Large intestine (tissue), 3 donors: ENCODE measurements at regions not wholly inside any gene's neighbourhood (a gene's known extent, or its start where the extent isn't known, plus 50 kb on each side); places are given as distances from the start of the nearest gene placed in this dataset.
A peak's percentile ranks its signal among the peaks of the same experiment; 100 is the strongest.

Source experiments
- DNase-seq, 2 donors: peaks; one replicate each; pipeline versions ENCODE4 v3.0.0 to v3.0.0-alpha.2; 2013
- H3K27ac ChIP-seq: one replicate; pipeline ENCODE4 v1.5.1; 2013; ENCODE audit warnings: low read length
- H3K27me3 ChIP-seq: 2 replicates; pipeline ENCODE4 v1.6.1; 2013; ENCODE audit warnings: low read length; ENCODE audit not compliant: control insufficient read depth, insufficient read depth
- H3K36me3 ChIP-seq: 2 replicates; pipeline ENCODE4 v1.6.1; 2013; ENCODE audit warnings: low read length; ENCODE audit not compliant: control insufficient read depth, insufficient read depth
- H3K4me1 ChIP-seq: one replicate; pipeline ENCODE4 v1.6.1; 2013; ENCODE audit warnings: low read length; ENCODE audit not compliant: control insufficient read depth, insufficient read depth
- H3K4me3 ChIP-seq: one replicate; pipeline ENCODE4 v1.5.1; 2013; ENCODE audit warnings: low read length
- H3K9me3 ChIP-seq: one replicate; pipeline ENCODE4 v1.6.1; 2013; ENCODE audit warnings: mild to moderate bottlenecking, low read depth, low read length, moderate library complexity; ENCODE audit not compliant: control insufficient read depth
- WGBS: methylation state at CpG from one replicate; pipeline ENCODE4 v1.1.5; 2013; ENCODE audit warnings: low lambda C conversion rate; ENCODE audit not compliant: insufficient coverage; 5-methylcytosine and 5-hydroxymethylcytosine counted together

DNA sequence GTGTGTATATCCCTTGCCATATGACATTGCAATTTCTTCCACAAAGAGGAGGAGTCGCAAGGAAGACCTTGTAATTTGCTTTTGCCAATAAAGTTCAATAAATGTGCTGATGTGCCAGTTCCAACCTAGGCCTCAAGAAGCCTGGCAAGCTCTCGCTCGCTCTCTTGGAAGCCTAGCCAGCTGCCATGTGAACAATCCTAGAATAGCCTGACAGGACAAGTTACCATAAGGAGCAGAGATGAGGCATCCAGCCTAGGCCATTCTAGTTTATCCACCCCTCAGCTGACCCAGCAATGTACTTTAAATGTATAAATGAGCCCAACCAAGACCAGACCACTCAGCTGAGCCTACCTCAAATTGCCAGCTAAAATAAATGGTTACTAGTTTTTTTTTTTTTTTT is 145.7 kb upstream of the QRFPR start:
- DNase-seq: no peak
- Histone ChIP-seq H3K27ac (no peak overlapping the region), H3K36me3 (no peaks in the 10 kb centered on the region), H3K4me3 (no peak overlapping the region), H3K9me3 (no peaks in the 10 kb centered on the region), H3K4me1 (no peaks in the 10 kb centered on the region), H3K27me3 (no peaks in the 10 kb centered on the region)
- WGBS: no CpG with 5 or more reads among the region's 3 CpGs

- Histone ChIP-seq H3K9me3 (no peaks in the 10 kb centered on the region), H3K4me1 (no peaks in the 10 kb centered on the region), H3K27ac (no peak overlapping the region), H3K36me3 (no peaks in the 10 kb centered on the region), H3K4me3 (no peak overlapping the region), H3K27me3 (no peaks in the 10 kb centered on the region)
- no peak for DNase-seq
- 100% methylated on average over 2 of the region's 6 CpGs for WGBS
Measured at GRCh38 chr4:121519236-121519838, 138.5 kb upstream of the QRFPR start.

- Histone ChIP-seq H3K4me3 (no peak overlapping the region), H3K36me3 (no peaks in the 10 kb centered on the region), H3K4me1 (no peaks in the 10 kb centered on the region), H3K9me3 (no peaks in the 10 kb centered on the region), H3K27ac (no peak overlapping the region), H3K27me3 (no peaks in the 10 kb centered on the region)
- WGBS: 50% methylated on average over 1 of the region's 2 CpGs
- no peak for DNase-seq
Measured at GRCh38 chr4:121517241-121517640, 136.4 kb upstream of the QRFPR start.

- H3K27ac ChIP-seq: no peak overlapping the region
- H3K36me3 ChIP-seq: no peaks in the 10 kb centered on the region
- DNase-seq: no peak
- no peak overlapping the region for H3K4me3 ChIP-seq
- H3K9me3 ChIP-seq: no peaks in the 10 kb centered on the region
- WGBS: 93% methylated on average over 2 of the region's 10 CpGs
- H3K4me1 ChIP-seq: no peaks in the 10 kb centered on the region
- H3K27me3 ChIP-seq: no peaks in the 10 kb centered on the region
Measured at GRCh38 chr4:121514443-121514842, 133.6 kb upstream of the QRFPR start.

GRCh38 chr4:121510341-121510874 is 129.6 kb upstream of the QRFPR start:
- DNase-seq: no peak
- Histone ChIP-seq H3K27ac (no peak overlapping the region), H3K27me3 (no peaks in the 10 kb centered on the region), H3K4me1 (no peaks in the 10 kb centered on the region), H3K4me3 (no peak overlapping the region), H3K9me3 (no peaks in the 10 kb centered on the region), H3K36me3 (no peaks in the 10 kb centered on the region)
- WGBS: no CpG with 5 or more reads among the region's 2 CpGs

DNA sequence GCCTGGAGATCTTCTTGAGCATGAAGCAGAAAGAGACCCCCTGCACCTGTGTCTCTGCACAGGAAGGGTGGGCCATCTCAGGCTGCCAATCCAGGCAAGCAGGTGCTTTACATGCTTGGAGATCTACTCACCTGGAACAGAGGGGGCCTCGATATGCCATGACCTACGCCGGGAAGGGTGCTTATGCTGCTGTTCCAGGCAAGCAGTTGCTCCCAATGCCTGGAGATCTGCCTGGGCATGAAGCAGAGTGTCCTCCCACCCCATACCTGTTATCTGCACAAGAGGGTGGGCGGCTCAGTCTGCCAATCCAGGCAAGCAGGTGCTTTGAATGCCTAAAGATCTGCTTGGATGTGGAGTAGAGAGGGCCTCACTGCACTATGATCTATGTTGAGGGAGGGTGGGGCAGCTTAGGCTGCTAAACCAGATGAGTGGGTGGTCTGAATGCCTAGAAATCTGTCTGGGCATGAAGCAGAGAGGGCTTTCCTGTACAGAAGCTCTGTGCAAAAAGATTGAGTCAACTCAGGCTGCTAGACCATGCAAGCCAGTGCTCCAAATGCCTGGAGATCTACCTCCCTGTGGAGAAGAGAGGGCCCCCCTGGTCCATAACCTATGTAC is 104.5 kb upstream of the QRFPR start:
- Histone ChIP-seq H3K9me3 (no peaks in the 10 kb centered on the region), H3K27ac (no peak overlapping the region), H3K27me3 (no peaks in the 10 kb centered on the region), H3K36me3 (no peaks in the 10 kb centered on the region), H3K4me1 (no peaks in the 10 kb centered on the region), H3K4me3 (no peak overlapping the region)
- WGBS: no CpG with 5 or more reads among the region's 4 CpGs
- DNase-seq: peak in 1 of 2 donors; percentile 3

GRCh38 chr4:121484633-121485032 is 103.8 kb upstream of the QRFPR start:
- H3K27me3 ChIP-seq: no peaks in the 10 kb centered on the region
- no peak overlapping the region for H3K27ac ChIP-seq
- no peaks in the 10 kb centered on the region for H3K9me3 ChIP-seq
- no peak overlapping the region for H3K4me3 ChIP-seq
- DNase-seq: peak; percentile 7 to 20
- H3K36me3 ChIP-seq: no peaks in the 10 kb centered on the region
- H3K4me1 ChIP-seq: no peaks in the 10 kb centered on the region
- WGBS: no CpG with 5 or more reads among the region's 1 CpG

DNA sequence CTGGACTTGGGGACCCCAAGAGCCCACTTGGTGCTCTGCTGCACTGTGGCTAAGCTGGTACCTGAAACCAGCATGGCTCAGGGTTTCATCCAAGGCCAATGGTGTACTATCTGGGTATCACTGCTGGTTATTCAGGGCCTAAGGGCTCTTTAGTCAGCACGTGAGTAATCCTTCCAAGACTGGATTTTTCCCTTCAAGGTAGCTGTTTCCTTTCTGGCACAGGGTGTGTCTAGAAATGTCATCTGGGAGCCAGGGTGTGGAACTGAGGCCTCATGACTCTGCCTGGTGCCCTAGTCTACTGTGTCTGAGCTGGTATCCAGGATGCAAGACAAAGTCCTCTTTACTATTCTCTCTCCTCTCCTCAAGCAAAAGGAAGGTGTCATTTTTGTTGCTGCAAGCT is 99.0 kb upstream of the QRFPR start:
- Histone ChIP-seq H3K9me3 (no peaks in the 10 kb centered on the region), H3K4me3 (no peak overlapping the region), H3K4me1 (no peaks in the 10 kb centered on the region), H3K36me3 (no peaks in the 10 kb centered on the region), H3K27ac (no peak overlapping the region), H3K27me3 (no peaks in the 10 kb centered on the region)
- peak in 1 of 2 donors; percentile 11 for DNase-seq
- no CpG with 5 or more reads among the region's 1 CpG for WGBS

DNA sequence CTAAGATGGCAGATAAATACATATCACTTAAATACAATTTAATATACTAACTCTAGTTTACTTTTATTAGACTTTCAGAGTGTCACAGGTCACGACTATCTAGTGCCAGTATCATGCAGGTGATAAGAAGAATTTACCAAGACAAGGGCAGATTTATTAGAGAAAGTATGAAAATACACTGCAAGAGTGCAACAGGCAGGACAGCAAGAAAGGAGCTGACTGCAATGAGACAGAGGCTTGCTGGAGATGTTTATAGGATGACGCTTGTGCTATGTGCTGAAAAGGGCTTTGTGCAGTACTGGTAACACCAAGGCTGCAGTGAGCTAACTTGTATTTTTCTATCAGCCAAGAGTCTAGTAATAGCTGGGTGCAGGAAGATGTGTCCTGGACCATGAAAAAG is 96.7 kb upstream of the QRFPR start:
- Histone ChIP-seq H3K4me3 (no peak overlapping the region), H3K27me3 (no peaks in the 10 kb centered on the region), H3K36me3 (no peaks in the 10 kb centered on the region), H3K27ac (no peak overlapping the region), H3K4me1 (no peaks in the 10 kb centered on the region), H3K9me3 (no peaks in the 10 kb centered on the region)
- no peak for DNase-seq
- 67% methylated on average over 1 of the region's 2 CpGs for WGBS

DNA sequence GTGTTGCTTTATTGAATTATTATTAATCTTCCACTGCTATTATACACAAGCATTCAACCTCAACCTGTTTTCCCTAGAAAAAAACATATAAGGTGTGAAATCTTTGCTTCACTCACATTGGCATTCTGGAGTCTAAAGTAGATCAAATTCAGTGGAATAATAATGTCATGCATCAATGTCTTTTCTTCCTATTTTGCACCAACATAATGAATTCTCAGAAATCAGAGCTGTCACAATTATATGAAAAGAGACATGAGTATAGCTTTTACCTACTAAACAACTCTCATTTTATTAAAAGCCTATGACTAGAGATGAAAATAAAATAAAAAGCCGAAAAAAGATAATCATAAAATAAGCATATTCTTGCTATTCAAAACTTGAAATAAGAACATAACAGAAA is 96.3 kb upstream of the QRFPR start:
- no peak overlapping the region for H3K4me3 ChIP-seq
- H3K4me1 ChIP-seq: no peaks in the 10 kb centered on the region
- H3K27me3 ChIP-seq: no peaks in the 10 kb centered on the region
- H3K27ac ChIP-seq: no peak overlapping the region
- H3K36me3 ChIP-seq: no peaks in the 10 kb centered on the region
- DNase-seq: no peak
- WGBS: 83% methylated on average over 1 of the region's 1 CpG
- H3K9me3 ChIP-seq: no peaks in the 10 kb centered on the region
